ENCODE measurements at regions not wholly inside any gene's neighbourhood (a gene's known extent, or its start where the extent isn't known, plus 50 kb on each side); places are given as distances from the start of the nearest gene placed in this dataset.

DNA sequence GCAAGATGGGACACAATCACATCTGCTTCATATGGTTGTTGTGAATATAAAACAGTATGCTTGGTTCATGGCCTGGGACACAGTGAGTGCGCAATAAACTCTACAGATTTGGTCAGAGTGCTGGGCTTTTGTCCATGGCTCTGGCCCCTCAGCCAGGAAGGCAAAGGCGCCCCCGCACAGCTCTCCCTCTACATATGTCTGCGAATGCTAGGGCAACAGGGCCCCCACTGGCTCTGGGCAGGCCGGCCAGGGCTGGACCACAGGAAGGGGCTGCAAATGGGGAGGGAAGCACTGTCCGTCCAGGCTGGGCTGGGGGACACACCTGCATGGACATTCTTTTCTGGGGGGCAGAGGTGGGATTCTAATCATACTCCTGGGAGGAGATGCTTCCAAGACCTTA lies 151.8 kb upstream of the MLN start:
- peak; percentile 73 for DNase-seq (ENCODE audit: low spot score)
- intact Hi-C loops (cut with DNase I), result no loop called here

DNA sequence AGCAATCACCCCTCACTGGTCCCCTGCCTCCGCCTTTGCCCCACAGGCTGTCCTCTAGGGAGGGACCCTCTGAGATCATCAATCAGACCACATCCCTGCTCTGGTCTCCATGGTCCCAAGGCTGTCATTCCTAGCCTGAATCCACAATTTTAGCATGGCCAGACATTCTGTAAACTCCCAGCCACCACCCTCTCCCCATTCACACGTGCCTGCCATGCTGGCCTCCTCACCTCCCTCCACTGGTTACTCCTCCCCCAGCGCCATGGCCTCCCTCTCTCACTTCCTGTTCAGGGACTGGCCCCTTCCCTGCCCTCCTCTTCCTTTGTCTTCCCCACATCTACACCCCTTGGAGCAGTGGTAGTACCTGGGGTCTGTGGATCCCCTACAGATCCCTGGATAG lies 150.7 kb upstream of the MLN start:
- intact Hi-C loops (cut with DNase I), result no loop called here
- DNase-seq (ENCODE audit: low spot score), result peak; percentile 53

DNA sequence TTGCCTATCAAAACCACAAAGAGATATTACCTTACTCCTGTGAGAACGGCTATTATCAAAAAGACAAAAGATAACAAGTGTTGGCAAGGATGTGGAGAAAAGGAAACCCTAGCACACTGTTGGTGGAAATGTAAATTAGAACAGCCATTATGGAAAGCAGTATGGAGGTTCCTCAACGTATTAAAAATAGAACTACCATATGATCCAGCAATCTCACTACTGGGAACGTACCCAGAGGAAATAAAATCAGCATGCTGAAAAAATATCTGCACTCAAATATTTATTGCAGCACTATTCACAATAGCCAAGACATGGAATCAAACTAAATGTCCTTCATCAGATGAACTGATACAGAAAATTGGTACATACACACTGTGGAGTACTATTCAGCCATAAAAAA lies 149.4 kb upstream of the MLN start:
- intact Hi-C loops (cut with DNase I), result no loop called here
- DNase-seq (ENCODE audit: low spot score), result no peak

DNA sequence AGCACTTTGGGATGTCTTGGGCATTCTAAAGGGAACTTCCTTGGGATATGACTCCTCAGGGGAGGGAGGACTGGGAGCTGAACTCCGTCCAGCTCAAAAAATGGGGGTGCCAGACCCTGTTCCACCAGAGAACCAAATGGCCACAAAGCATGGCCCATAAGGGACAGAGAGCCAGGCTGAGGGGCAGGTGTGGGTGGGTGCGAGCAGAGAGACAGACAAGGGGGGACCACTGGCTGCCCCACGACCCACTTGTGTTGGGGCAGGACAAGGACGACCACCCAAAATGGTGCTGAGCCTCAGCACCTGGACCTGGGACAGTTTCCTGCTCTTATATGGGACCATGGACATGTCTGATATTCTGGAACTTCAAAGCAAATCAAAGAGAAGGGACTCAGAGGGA lies 148.2 kb upstream of the MLN start:
- peak; percentile 45 for DNase-seq (ENCODE audit: low spot score)
- intact Hi-C loops (cut with DNase I), result no loop called here

DNA sequence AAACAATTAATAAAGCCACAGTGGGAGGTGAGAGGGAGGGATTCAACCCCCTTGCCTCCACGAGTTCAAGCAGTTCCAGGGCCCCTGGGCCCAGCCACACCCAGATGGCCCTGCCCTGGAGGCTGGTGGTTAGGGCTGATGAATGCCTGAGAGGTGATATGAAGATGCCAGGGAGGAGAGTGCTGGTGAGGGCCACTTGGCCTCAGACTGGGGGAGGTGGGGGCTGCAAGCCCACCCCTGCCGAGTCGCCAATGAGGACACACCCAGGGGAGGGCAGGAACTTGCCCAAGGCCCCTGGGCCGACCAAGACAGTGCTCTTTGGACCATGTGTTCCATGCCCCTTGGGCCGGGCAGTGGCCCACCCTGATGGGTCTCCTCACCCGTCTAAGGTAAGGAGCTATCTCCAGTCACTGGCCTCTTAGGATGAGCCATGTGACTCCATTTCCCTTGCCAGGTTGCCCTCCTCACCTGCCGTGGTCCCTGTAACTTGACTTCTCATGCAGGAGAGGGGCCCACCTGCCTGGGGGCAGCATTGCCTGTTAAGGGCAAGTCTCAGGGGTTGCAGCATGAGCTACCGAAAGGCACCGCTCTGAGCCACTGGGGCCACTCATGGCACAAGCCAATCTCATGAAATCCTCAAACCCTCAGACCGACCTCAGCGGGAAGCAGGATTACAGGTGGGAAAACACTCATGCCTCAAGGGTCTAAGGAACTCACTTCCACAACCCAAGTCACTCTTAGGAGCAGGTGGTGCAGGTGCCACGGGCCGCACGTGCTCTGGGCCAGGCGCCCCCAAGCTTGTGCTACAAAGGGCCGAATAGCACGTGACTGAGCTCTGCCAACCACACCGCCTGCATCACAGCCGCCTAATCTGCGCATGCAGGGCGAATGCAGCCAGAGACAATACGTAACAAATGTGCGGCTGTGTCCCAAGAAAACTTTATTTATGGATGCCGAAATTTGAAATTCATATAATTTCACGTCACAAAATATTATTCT lies 147.4 kb upstream of the MLN start:
- intact Hi-C loops (cut with DNase I), result no loop called here
- peak; percentile 58 for DNase-seq (ENCODE audit: low spot score)

DNA sequence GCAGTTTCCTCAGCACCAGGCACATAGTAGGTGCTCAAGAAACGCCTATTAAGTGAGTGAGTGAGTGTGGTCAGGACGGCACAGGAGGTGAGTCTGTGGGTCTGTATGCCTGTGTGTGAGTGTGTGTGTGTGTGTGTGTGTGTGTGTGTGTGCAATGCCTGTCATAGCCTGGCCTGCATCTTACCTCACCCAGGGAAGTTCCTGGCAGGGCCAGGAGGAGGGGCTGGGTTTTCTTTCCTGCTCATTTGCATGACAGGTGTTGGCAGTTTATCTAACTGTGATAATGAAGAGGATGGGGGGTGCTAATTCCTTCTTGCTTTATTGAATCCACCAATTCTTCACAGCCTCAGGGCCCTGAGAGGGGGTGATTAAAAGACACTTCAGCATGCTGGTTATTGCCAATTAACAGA lies 146.7 kb upstream of the MLN start:
- intact Hi-C loops (cut with DNase I), result no loop called here
- DNase-seq (ENCODE audit: low spot score), result no peak

DNA sequence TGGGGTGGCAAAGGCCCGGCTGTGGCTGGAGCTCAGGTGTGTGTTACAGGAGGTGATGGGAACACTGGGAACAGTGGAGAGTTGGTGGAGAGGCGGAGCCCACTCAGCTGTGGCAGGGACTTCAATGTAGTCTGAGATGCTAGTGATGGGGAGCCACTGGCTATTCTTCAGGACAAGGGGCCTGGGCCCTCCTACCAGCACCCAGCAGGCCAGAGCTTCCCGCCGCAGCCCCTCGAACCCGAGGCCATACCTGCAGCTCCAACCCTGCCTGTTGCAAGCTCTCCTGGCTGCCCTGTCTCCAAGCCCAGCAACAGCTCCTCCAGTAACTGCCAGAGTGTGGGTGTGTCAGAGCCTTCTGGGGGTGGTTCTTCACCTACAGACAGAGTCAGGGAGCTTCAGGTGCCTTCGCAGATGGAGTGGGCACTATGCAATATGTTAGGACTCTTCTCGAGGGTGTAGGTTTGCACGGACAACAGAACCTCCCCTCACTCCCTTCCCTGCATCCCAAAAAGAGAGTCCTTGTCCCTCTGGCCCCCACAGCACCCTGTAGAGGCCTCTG lies 146.2 kb upstream of the MLN start:
- peak; percentile 29 for DNase-seq (ENCODE audit: low spot score)
- intact Hi-C loops (cut with DNase I), result no loop called here

DNA sequence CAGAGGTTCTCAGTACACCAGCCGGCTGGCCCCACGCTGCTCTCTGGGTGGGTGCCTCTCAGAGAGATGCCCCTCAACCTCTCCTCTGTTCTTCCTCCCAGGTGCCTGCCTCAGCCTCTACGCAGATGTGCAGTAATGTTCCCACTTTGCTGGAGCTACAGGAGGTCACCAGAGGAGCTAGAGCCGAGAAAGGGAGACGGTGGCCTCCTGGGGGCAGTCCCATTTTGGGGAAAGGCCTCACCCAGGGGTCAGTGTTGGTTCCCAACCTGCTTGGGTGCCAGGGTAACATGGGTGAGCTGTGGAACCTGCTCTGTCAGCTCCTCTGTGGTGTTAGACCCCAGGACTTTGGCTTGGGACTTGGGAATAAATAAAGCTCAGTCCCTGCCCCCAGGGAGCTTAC lies 145.3 kb upstream of the MLN start:
- intact Hi-C loops (cut with DNase I), result no loop called here
- DNase-seq (ENCODE audit: low spot score), result peak; percentile 66

DNA sequence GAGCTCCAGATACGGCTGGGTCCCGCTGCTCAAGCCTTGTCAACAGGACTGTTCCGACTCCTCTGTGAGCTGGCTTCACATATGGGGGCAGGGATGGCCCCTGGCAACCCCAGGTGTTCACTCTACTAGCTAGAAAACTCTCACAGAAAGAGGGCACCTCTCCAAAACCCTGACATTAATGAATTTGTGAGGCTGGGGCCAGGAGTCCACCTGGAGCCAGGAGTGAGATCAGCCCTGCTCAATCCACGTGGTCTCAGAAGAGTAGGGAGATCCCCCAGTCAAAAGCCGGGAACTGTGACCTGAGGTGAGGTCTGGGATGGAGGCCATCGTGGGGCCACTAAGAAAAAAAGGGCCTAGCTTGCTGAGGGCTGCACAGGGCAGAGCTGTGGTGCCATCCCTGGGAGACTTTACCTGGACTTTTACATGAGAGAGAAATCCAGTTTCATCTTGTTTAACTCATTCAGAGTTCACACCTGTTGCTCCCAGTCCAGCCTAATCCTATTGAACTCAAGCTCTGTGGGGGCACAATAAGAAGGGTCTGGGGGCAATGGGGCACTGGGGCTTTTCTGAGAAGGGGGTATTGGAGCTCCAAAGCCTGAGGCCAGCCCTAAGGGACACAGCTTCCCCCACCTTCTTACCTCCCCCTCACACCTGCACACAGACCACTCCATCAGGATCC lies 144.3 kb upstream of the MLN start:
- DNase-seq (ENCODE audit: low spot score), result peak; percentile 24

DNA sequence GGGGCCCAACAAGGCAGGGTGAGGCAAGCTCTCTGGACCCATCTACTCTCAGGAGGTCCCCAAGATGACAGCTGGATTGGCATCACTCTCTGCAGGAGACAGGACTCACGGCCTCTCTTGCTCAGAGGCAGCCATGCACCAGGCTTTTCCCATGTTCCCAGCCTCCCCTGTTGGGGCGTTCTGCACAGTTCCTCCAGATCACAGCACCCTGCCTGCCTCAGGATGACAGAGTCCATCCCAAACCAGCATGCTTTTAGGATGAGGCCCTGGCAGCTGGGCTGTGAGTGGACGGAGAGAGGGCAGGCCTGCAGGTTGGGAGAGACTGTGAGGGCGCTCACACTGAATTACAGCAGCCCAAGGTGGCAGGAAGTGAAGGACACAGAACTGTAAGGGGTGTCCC lies 143.2 kb upstream of the MLN start:
- intact Hi-C loops (cut with DNase I), result no loop called here
- peak; percentile 60 for DNase-seq (ENCODE audit: low spot score)

More for the DNA sequence above, 144.3 kb upstream of the MLN start:
- intact Hi-C loops (cut with DNase I), result no loop called here

DNA sequence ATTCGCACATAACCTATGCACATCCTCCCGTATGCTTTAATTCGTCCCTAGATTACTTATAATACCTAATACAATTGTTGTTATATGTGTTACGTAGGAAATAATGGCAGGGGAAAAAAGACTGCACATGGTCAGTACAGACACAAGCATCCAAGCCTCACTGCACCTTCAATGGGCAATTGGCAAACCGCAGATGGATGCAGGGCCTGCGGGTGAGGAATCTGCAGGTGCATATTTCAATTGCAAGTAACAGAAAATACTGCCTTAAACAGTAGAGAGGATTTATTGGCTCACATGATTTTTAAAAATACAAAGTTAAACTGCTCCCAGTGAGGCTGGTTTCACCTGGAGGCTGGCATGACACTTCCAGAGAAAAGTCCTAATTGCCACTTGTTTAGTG lies 142.1 kb upstream of the MLN start:
- intact Hi-C loops (cut with DNase I), result no loop called here
- peak; percentile 60 for DNase-seq (ENCODE audit: low spot score)

DNA sequence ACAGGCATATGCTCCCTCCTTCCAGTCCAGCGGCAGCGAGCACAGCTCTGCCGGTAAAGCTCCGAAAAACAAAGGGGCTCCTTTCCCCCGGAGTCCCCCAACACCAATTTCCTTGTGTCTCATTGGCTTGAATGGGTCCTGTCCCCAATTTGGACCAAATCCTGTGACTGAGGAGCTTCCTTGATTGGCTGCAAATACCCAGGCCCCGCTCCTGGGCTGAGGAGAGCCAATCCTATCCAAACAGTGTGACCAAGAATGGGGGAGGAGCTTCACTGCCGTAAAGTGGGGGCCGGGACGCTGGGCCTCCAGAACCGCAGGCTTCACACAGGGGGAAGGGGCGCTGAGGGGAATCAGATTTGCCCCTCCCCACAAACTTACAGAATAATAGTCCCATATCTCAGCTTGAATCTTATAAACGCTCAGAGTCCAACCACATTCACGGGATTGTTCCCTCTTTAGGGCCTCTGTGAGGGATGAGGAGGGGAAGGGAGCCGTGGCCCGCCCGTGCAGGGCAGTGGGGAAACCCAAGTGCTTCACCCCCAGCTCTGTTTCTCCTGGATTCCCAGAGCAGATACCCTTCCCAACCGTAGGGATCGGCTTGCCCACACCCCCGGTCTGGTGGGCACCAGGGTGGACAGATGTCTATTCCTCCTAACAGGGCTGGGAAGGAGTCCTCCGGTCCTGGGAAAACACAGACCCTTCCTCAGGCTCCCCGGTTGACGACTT lies 141.0 kb upstream of the MLN start:
- intact Hi-C loops (cut with DNase I), result no loop called here
- DNase-seq (ENCODE audit: low spot score), result peak; percentile 50

DNA sequence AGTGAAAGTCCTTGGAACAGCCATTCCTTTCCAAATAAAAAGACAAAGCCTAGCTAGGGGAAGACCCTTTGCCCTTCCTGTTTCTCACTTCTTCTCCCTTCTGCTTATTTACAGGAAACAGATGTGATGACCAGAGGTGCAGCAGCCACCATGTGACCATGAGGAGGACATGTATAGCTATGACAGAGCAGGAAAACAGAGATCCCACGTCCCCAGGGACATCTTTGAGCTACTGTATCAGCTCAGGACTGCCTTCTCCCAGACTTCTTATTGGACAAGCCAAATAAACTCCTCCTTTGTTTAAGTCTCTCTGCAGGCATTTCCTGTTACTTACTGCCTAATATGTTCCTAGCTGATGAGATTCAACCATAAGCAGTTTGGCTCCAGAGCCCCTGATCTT lies 133.1 kb upstream of the MLN start:
- DNase-seq (ENCODE audit: low spot score), result no peak
- intact Hi-C loops (cut with DNase I), result no loop called here

DNA sequence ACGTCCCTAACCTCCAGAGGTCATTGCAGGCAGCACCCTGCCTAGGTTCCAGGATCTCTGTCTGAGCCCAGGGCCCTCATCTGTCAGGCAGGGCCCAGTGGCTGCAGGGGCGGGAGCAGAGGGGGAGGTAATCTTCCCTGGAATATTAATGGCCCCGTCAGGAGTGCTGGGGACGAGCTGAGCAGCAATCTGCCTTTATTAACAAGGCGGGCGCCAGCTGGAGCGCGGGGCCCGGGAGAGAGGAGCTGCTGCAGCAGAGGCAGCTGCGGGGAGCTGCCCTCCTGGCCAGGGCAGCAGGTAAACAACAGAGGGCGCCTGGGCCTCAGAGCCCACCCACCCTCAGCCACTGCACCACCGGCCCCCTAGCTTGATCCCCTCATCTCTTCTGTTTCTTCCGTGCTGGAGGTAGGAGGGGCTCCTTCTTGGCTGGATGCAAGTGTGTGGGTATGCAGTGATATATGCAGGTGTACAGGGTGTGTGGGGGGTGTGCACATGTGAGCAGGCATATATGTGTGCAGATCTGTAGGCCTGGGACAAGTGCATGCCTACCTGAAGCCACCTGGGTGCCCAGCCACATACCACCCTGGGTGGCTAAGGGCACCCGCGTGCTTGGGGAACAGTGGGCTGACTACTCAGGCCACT lies 131.8 kb upstream of the MLN start:
- peak; percentile 79 for DNase-seq (ENCODE audit: low spot score)
- intact Hi-C loops (cut with DNase I), result no loop called here

DNA sequence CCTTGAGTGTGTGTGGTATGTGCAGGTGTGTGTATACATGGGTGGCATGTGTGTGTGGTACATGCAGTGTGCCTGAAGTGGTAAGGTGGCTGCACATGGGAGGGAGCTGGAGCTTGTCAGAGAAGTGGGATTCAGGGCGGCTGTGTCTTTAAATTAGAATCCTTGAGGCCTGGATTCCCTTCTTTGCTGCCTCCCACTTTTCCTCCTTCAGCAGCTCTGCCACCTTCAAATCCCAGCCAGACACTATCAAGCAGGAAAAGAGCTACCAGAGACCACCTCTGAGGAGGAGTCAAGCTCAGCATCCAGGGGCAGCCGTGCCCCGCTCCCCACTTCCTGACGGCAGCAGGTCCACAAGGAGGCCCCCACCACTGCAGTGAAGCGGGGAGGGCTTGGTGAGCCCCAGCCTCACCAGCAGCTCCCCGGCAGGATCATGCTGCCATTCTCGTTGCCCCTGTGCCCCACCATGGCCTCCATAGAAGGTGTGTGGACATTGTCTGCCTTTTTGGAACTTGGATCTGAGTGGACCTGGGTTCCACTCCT lies 131.0 kb upstream of the MLN start:
- peak; percentile 73 for DNase-seq (ENCODE audit: low spot score)
- intact Hi-C loops (cut with DNase I), result no loop called here

DNA sequence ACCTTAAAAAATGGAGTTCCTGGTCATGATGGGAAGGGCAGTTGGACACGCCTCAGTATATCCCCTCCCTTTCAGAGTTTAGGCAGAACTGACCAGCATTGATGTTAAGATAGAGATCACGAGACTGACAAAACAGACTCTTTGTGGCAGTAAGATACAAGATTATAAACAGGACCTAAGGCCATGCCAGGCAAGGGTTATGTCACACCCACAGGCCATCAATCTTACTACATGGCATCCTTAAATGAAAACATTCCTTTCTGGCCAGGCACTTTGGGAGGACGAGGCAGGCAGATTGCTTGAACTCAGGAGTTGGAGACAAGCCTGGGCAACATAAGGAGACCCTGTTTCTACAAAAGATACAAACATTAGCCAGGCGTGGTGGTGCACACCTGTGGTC lies 129.3 kb upstream of the MLN start:
- intact Hi-C loops (cut with DNase I), result no loop called here

DNA sequence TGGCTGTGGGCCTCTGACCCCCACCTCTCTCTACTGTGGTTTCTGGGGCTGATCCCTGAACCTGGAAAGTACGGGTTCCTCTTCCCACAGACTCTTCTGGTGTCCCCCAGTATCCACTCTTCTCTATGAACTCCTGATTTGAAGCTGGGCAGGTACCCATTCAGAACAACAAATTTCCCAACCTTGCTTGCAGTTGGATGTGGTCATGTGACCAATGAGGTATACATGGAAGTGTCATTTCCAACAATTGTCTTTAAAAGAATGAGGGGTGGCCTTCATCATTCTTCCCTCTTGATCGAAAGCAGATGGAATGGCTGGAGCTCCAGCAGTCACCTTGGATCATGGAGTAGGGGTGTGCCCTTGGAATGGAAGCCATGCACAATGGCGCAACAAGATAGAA lies 128.0 kb upstream of the MLN start:
- intact Hi-C loops (cut with DNase I), result no loop called here
- DNase-seq (ENCODE audit: low spot score), result no peak

More for the DNA sequence above, 129.3 kb upstream of the MLN start:
- no peak for DNase-seq (ENCODE audit: low spot score)

DNA sequence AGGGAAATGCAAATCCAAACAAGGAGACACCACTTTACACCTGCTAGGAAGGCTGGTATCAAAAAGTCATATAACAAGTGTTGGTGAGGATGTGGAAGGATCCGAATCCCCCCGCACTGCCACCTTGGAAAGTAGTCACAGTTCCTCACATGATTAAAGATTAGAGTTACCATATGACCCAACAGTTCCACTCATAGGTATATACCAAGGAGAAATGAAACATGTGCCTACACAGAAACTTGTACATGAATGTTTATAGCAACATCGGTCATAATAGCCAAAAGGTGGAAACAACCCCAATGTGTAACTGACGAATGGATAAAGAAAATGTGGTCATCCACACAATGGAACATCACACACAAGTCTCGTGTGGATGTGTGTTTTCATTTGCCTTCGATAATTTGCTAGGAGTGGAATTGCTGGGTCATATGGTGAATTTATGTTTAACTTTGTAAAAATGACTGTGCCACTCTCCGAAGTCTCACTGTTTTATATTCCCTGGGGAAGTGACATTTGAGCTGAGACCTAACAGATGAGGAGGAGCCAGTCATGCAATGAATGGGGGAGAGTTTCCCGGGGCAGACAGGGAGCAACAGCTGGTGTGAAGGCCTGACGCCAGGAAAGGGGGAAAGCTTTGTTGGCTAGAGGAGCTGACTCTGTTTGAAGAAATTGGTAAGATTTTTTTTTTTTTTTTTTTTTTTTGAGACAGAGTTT lies 125.9 kb upstream of the MLN start:
- intact Hi-C loops (cut with DNase I), result no loop called here
- DNase-seq (ENCODE audit: low spot score), result no peak

All from posterior vena cava (tissue), 2 donors.